T-helper 1 cell (primary cell): ENCODE measurements at regions not wholly inside any gene's neighbourhood (a gene's known extent, or its start where the extent isn't known, plus 50 kb on each side); places are given as distances from the start of the nearest gene placed in this dataset.
A peak's percentile ranks its signal among the peaks of the same experiment; 100 is the strongest.

Source experiments
- DNase-seq, 5 donors: peaks; one replicate each; pipeline ENCODE4 v3.0.0-alpha.2; 2012 to 2020

DNA sequence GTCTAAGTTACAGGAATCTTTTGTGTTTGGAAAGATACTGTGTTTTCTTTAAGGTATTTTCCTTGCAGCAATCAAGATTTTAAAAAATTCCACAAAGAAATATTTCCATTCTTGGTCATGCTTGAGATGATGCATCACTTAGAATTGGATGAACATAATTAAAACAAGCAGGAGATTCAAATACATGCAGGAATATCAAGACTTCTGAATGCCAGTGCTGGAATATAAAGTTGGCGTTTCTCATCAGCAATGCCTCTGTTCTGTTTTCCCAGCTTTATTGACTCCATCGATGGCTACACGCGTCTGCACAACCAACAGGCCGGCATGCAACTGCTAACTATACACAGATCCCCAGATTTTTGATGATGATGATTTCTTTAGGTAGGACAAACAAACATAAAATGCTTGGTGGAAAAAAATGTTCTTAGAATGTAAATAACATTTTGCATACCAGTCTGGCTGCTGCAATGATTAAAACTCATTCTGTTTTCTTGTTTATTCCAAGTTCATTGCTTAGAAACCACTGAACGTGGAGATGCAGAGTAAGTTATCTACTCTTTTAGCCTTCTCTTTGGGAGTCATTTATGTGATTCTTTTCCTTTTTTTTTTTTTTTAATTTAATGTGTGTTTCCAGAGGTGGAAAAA, 91.3 kb upstream of the FAM171A1 start:
- DNase-seq: no peak

DNA sequence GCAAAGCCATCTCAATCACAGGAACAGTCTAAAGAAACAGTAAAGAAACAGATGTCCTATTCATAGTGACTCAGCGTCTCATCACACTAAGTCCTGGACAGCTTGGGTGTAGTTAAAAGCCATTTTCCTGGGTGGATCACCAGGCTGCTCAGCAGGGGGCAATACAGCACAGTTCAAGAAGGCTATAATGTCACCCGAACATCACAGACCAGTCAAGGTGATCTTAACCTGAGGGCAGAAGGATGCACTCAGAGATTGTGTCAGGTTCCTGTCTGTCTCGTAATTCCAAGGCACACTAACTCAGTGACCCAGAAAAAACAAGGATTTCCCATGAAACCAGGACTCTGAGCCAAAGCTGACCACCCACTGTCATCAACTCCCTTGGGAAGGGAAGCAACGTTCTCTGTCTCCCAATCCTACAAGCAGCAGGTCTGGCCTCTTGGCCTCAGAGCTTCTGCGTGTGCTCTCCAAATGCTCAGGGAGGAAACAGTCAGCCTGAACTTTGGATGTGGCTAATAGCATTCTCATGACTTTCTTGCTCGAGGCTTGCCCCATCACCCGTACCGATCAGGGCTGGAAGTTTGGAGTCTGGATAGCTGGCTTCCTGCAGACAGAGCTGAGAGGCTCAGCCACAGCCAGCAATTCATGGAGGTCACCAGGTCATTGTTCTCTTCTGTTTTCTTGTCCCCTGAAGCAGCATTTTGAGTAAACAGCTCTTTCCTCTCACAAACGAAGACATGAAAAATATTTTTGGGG, 90.4 kb upstream of the FAM171A1 start:
- no peak for DNase-seq

DNA sequence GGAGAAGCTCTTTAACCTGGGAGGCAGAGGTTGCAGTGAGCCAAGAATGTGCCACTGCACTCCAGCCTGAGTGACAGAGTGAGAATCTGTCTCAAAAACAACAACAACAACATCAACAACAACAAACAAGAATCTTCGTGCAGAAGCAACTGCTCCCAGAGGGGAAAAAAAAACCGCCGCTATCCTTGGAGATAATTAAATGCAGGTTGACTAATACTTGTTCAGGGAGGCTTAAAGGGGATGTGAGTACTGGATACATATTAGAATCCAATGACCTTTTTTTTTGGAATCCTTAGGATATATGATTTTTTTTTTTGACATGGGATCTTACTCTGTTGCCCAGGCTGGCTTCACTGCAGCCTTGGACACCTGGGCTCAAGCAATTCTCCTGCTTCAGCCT, 89.6 kb upstream of the FAM171A1 start:
- DNase-seq: no peak

DNA sequence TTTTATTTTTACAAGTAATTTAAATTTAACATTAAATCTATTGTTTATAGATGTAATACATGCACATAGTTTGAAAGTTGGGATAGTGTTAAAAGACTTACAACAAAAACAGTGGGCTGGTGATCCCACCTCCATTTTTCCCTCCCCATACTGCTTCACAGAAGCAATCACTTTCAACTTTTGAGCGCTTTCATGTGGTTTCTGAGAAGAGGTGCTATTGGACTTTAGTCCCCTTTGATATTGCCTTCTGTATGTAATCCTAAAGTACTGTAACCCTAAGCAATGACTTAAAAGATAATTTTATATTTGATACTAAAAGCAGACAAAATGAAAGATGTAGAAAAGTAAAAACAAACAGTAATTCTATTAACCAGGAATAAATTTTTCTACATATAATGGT, 88.1 kb upstream of the FAM171A1 start:
- DNase-seq: no peak

DNA sequence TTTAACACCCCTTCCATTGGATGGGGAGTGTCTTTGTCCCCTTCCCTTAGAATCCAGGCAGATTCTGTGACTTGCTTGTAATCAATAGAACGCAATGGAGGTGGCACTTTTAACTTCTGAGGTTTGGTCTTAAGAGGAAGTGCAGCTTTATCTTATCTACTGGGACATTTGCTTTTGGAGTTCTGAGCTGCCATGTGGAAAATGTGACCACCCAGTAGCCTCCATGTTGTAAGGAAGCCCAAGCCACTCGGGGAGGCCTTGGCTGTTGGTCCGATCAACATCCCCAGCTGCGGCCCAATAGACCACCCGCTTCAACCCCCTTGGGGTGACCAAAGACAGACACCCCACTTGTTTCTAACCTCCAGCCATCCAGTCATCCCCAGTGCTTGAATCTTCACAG, 86.3 kb upstream of the FAM171A1 start:
- DNase-seq: no peak

DNA sequence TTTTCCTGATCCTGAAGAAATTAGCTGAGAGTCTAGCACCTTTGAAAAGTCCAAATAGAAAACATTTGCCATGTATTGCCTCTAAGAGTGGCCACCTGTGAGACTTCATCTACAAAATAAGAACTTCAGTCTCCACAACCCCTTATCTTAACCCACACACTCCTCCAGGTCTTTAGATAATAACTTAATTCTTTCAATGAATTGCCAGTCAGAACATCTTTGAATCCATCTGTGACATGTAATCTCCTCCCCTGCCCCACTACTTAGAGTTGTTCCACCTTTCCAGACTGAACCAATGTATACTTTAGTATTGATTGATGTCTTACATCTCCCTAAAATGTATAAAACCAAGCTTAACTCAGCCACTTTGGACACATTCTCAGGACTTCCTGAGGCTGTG, 84.4 kb upstream of the FAM171A1 start:
- no peak for DNase-seq

DNA sequence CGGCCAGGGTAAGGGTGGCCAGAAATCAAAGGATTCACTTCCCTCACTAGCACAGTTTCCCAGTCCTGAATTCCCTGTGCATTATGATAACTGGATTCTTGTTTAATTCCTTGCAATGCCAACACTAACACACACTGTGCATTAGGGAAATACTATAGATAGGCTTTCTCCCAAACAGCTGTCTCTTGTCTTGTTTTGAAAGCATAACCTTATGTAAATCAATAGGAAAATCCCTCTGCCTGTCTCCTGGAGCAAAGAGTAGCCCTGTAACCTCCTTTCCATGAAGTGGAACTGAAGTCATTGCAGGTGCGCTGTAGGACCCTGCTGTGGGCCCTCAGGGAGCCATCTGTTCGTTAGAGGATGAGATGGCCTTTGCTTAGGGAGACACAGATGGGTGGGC, 82.8 kb upstream of the FAM171A1 start:
- no peak for DNase-seq

DNA sequence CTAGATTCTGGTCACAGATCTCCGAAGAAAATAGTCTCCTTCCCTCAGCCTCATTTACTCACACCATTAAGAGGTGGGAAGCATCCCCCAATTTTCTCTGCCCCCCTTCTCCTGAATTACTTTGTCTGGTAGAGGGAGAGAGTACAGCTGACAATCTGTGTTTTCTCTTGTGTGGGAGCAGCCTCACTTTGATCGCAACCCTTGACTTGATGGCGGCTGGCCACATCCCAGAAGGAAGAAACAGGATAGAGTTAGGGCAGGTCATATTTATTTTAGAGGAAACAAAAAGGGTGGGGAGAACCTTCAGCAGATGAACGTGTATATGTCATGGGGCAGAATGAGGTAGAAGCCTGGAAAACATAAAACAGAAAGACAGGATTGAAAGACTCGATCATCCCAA, 82.4 kb upstream of the FAM171A1 start:
- no peak for DNase-seq

DNA sequence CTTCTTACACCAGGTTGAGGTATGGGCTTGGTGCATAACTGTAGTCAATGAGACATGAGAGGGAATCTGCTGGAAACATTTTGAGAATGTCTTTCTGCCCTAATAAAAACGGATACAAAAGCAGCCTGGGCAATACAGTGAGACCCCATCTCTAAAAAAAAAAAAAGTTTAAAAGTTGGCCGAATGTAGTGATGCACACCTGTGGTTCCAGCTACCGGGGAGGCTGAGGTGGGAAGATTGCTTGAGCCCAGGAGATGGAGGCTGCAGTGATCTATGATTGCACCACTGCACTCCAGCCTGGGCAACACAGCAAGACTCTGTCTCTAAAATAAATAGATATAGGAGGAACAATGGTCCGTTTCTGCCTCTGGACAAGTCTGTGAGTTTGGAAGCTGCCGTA, 81.5 kb upstream of the FAM171A1 start:
- DNase-seq: no peak

DNA sequence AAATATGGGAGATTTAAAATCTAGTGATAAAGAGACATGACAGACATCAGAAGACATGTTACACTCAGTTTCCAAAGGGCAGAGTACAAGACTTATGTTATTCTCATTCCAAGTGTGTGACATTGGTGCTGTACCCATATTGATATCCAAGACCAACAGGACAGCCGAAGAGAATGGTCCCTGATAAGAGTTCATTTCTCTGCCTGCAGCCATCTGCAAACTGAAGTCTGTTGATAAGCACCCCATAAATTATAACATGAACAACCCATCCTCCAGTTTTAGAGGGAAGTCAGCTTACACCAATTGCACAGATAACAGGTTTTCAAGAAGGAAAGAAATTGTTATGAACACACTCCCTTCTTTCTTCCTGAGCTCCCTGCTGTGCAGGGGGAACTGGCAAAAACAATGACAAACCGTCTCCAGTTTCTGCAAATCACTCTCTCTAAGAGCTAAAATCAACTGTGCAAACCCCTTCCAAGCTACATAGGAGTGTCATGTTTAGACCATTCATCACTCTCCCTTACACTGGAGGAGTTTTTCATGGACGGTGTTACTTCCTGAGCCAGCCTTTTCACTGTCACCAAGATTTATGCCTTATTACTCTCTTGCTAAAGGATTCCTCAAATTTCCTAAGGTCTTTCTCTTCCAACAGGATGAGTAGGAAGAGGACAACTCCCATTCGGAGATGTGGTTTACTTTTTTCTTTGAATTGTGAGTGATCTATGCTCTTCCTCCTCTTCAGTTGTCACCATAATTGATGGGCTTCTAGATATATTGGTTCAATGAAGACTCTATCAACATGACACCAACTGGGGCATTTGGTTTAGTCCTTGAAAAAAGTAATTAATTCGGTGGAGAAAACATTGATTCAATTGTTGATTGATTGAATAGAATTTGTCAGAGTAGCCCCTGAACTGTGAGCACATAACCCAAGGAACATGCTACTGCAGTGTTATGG, 80.3 kb upstream of the FAM171A1 start:
- no peak for DNase-seq

DNA sequence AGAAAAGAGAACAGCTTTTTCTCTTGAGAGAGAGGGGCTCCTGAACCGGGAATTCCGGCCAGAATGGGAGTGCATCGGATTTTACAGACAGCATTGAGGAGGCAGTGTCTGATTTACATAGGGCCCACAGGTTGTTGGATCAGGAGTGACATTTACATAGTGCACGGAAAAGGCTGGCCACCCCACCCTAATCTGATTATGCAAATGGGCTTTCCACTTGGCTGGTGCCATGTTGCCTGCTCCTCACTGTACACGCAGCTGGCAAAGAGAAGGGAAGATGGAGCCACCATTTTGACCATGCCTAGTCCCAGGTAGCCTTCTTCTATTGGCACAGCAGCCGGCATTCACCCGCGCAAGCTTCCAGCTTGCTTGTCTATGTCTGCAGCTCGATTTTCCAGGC, 77.5 kb upstream of the FAM171A1 start:
- DNase-seq: no peak

DNA sequence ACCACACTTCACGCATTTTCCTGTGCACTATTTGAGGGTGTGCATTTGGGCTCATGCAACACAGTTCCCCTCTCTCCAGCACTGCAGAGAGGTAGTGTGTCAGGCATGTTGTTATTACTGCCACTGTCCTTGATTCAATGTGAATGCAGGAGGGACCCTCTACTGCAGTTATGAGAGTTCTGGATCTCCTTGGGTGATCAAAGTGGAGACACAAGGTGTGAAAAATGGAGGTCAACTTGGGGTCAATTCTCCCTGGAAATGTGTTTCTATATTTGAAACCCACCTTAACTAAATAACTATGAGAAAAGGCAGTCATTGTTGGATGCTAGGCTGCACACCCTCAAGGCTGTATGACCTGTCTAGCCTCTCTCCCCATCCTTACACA, 73.9 kb upstream of the FAM171A1 start:
- no peak for DNase-seq

DNA sequence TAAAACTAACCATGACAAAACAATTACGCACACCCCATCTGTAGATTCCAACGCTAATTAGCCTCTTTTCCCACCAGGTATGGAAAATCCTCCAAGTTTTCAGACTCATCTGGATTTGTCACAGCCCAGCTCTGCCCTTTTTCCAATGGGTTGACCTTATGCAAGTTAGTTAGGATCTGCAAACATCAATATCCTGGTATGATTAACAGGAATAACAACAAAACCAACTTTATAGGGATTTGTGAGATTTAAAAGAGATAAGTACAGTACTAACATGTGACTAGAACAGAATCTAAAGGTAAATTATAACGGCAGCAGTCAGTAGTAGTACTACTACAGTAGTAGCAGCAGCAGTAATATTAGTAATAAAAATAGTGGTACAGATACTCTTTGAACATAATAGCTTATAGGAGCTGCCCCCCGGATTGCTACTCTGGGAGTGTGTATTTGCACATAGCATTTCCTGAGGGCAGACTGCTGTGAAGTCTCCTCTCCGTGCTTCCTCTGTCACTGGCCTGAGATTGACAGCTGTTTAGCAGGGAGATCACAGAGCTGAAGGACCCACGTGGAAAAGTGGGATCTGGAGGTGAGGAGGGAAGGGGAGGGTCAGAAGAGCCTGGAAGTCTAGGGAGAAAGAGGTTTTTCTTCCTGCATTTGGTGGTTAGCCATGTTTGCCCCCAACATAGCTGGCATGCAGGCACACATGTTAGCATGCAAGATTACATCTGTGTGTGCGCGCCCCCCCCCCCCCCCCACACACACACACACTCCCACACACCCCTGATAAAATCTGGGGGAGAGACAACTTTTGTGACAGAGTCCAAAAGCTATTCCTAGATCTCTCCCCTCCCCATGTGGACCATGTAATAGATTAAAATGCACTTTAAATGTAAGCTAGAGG, 73.3 kb upstream of the FAM171A1 start:
- no peak for DNase-seq

DNA sequence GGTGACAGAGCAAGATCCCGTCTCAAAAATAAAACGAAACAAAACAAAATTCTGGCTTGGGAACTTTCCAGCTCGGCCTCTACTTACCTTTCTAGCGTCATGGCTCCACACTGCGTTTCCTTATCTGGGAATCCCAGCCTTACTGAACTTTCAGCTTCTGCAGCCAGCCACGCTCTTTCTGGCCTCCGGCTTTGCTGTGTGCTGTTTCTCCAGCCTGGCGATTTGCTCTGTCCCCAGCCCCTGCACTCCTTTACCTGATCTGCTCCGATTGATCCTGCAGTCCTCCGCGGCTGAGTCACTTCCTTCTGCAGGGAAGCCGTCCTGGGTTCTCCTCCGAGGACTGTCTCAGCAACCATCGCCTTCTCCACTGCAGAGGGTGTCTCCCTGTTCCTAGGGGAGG, 71.0 kb upstream of the FAM171A1 start:
- no peak for DNase-seq

DNA sequence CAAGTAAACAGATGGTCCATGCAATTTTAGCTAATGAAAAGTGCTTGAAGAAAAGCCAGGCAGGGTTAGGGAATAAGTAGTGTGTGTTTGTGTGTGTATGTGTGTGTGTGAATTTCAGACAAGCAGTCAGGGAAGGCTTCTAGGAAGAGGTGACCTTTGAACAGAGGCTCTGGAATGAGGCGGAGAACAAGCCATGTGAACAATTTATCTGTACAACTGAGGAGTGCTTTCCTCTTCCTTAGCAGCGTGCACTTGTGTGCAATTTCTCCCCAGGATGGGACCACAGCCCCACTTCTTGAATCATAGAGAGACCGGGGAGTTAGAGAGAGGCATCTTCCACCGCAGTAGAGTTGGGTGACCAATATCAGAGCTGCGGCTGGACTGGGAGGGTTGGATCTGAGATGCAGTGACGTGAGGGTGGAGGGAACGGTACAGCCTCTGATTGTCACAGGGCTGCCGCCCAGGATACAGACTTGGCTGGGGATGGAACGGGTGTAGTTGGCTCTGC, 69.2 kb upstream of the FAM171A1 start:
- no peak for DNase-seq

DNA sequence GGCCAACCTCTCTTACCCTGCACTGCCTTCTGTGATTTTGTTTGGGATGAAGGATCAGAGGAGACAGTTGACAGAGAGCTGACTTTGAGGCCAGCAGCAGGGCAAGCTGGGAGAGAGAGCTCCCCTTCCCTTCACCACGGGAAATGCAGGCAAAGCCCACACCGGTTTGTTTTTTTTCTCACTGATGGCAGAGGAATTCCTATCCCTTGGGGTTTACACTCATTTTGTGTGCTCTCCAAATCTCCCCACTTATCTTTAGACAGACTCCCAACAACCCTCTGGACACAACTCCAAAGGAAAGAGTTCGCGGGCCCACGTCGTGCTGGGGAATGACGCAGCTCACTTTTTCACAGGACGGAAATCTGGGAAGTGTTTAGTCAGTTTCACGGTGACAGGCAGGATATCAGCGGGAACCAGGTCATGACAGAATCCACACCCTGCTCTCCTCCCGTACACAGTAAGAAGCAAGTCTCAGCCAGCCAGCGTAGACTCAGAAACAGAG, 68.3 kb upstream of the FAM171A1 start:
- DNase-seq: no peak

DNA sequence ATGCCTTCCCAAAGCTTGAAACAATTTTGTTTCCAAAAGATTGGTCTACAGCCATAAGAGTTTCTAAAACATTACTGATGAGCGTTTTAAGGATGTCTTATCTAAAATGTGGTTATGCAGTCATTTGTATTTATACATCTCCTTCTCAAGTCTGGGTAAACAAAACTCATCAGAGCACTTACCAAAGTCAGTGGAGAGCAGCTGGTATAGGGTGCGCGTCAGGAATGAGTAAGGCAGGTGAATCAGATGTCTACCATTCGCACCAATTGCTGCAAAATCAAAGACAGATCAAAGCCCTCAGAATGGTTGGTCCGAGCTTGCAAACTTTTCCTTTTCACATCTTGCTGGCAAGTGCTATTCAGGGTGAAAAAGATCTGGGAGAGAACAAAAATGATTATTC, 65.6 kb upstream of the FAM171A1 start:
- DNase-seq: no peak

DNA sequence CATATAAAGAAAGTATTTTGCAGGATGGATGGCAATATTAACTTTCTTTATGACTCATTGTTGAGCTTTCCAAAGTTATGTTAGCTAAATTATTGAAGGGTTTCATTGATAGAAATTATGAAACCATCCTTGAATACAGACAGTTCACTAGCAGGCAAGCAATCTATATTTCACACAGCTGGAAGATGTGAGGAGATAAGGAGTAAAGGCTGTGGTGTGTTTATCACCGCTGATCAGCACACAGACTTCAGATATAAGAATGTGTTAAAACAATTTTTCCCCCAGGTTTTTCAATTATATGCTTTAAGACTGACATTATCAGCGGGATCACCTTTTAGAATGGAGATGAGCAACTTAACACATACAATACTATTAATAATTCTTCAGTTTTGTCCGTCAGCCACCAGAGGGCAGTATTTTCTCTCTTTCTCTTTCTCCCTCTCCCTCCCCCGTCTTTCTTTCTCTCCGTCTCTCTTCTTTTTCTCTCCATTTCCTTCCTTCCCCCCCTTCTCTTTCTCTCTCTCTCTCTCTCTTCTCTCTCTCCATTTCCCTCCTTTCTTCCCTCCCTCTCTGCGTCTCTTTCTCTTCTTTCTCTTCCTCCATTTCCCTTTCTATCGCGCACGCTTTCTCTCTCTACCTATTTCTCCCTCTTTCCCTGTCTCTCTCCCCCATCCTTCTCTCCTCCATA, 62.9 kb upstream of the FAM171A1 start:
- peak in 2 of 5 donors; percentile 33 to 46 for DNase-seq

DNA sequence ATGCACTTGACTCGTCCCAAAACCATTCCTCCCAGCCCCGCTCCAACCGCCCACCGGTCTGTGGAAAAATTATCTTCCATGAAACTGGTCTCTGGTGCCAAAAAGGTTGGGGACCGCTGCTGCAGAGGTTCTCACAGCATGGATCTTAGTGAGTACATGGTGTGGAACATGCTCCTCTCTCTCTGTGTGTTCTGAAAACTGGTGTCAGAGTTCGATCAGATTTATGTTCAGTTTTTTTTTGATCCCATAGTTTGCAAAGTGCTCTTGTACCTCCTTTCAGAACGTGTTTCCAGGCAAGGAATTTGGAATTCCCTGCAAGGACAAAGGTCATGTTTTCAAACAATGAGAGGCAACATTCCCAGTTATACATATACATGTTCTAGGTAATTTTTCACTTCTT, 61.2 kb upstream of the FAM171A1 start:
- DNase-seq: no peak

DNA sequence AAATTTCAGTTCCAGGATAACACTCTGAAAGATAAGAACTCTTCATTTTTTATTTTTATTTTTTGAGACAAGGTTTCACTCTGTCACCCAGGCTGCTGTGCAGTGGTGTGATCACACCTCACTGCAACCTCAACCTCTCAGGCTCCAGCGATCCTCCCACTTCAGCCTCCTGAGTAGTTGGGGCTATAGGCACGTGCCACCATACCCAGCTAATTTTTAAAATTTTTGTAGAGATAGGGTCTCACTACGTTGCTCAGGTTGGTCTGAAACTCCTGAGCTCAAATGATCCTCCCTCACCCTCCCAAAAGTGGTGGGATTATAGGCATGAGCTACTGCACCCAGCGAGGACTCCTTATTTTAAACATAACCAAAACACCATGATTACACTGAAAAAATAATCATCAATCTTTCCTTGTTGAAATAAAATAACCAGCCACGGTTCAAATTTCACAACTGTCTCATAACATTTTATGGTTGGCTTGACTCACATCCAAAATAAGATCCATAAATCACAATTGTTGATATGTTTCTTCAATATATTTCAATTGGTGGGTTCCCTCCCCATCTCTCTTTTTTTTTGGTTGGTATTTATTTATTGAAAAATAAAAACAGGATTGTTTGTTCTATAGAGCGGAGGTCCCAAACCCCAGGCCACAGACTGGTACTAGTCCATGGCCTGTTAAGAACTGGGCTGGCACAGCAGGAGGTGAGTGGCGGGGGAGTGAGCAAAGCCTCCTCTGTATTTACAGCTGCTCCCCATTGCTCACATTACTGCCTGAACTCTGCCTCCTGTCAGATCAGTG, 60.1 kb upstream of the FAM171A1 start:
- no peak for DNase-seq

DNA sequence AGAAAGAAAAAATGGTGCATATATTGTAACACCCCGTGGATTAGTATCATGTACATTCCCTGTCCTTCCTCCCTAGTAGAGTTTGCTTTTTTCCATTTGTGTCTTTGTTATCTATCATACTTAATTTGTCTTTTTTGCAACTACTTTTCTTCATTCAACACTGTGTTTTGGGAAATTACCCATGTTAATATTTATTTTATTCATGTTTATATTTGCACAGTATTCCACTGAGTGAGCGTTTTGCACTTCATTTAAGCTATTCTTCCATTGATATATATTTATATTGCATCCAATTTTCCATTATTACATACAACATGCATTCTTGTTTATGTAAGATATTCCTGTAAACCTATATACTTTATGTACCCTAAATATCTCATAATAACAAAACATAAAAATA, 57.6 kb upstream of the FAM171A1 start:
- DNase-seq: no peak
